ENCODE measurements at regions not wholly inside any gene's neighbourhood (a gene's known extent, or its start where the extent isn't known, plus 50 kb on each side); places are given as distances from the start of the nearest gene placed in this dataset.

DNA sequence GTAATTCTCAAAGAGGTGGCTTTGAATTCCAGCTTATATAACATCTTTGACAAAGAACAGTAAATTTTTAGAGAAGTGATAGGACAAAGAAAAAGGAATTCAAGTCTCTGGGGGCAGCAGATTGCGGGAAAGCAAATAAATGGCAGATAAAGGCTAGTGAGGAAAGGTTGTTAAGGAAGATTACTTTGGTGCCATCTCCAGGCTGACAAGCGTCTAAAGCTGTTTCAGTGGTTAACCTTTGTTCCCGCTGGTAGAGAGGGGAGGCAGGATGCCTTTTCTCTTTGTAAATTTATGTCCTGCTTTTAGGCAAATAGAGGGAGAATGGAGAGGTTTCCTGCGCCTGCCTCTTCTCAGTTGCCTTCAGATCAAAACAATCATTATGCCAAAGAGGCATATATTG, 431.2 kb upstream of the CHST9 start (continued):
- no peak for TF ChIP-seq ZNF592 (IDR thresholded peaks at IDR 0.05)
- no peak for TF ChIP-seq ZNF274 (IDR thresholded peaks at IDR 0.05; ENCODE audit: insufficient read depth, insufficient read length)
- TF ChIP-seq NRF1 (conservative IDR thresholded peaks at IDR 0.05; ENCODE audit: low read depth, low read length) = no peak
- TF ChIP-seq, protein P1, sequence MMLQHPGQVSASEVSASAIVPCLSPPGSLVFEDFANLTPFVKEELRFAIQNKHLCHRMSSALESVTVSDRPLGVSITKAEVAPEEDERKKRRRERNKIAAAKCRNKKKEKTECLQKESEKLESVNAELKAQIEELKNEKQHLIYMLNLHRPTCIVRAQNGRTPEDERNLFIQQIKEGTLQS (IDR thresholded peaks at IDR 0.05; ENCODE audit: borderline replicate concordance, extremely low read depth, low read depth, low read length) = no peak
- TF ChIP-seq HCFC1 (IDR thresholded peaks at IDR 0.05; ENCODE audit: low read length) = no peak

- Histone ChIP-seq H3K27ac (ENCODE audit: control insufficient read depth, insufficient read depth) (no peak overlapping the region), H3K79me2 (ENCODE audit: control insufficient read depth, insufficient read depth, low read length) (no peaks in the 10 kb centered on the region), H3K27me3 (replicated peaks in 1 of 2; ENCODE audit: control insufficient read depth in 2 of 2, insufficient read depth in 2 of 2, low read length in 1 of 2) (no peaks in the 10 kb centered on the region), H3K4me1 (ENCODE audit: control insufficient read depth, insufficient read depth, low read length) (no peaks in the 10 kb centered on the region), H3K36me3 (ENCODE audit: control insufficient read depth in 2 of 2, insufficient read depth in 2 of 2, low read length in 1 of 2) (no peaks in the 10 kb centered on the region), H3K9me3 (replicated peaks; ENCODE audit: control insufficient read depth, insufficient read depth, low read length) (no peaks in the 10 kb centered on the region), H2AFZ (ENCODE audit: control insufficient read depth, low read depth, low read length) (no peak overlapping the region), H3K4me2 (ENCODE audit: control insufficient read depth, insufficient read depth) (no peak overlapping the region), H4K20me1 (ENCODE audit: control insufficient read depth, insufficient read depth) (no peaks in the 10 kb centered on the region), H3K4me3 (no peak overlapping the region), H3K9ac (ENCODE audit: control insufficient read depth, insufficient read depth, low read length) (no peak overlapping the region)
- POLR2A ChIA-PET = no interaction called here
- DNase-seq (ENCODE audit: low read depth, low spot score) (no peak), ATAC-seq (peak; percentile 34; the same call in 1 of the 3 replicates), FAIRE-seq (no peak)
- CTCF ChIA-PET = interaction anchor here (1.0 to 2.5 kb wide), 2 partner anchors 10 to 15 kb away, joined by 3 to 11 read pairs; no protein-coding TSS in a partner anchor
- 49% methylated on average over 8 of the region's 8 CpGs for WGBS (ENCODE audit: insufficient coverage, insufficient replicate concordance, low lambda C conversion rate, missing lambda C conversion rate)
- intact Hi-C loops (cut with micrococcal nuclease; ENCODE audit: unreplicated experiment) (no loop called here), in situ Hi-C loops (cut with MboI) (no loop called here)
- BruUV-seq (replicated peaks) = no TSS peak
- RAD21 ChIA-PET (ENCODE audit: unreplicated experiment) = no interaction called here
- SMC1A ChIA-PET (ENCODE audit: uncharacterized antibody, unreplicated experiment) = interaction anchor here (1.2 kb wide), 1 partner anchor 10 kb away, joined by 3 read pairs; no protein-coding TSS in a partner anchor
- TF ChIP-seq SPI1 (IDR thresholded peaks at IDR 0.05; ENCODE audit: borderline replicate concordance, insufficient read depth, low read depth, low read length) (peak; percentile 53; the same call in 1 of the 2 replicates), JUNB (IDR thresholded peaks at IDR 0.05) (no peak)
These were observed 430.1 kb upstream of the CHST9 start for GRCh38 chr18:27614951-27615844.

Measured in GM12878 (cell line).